ENCODE measurements at regions not wholly inside any gene's neighbourhood (a gene's known extent, or its start where the extent isn't known, plus 50 kb on each side); places are given as distances from the start of the nearest gene placed in this dataset.

DNA sequence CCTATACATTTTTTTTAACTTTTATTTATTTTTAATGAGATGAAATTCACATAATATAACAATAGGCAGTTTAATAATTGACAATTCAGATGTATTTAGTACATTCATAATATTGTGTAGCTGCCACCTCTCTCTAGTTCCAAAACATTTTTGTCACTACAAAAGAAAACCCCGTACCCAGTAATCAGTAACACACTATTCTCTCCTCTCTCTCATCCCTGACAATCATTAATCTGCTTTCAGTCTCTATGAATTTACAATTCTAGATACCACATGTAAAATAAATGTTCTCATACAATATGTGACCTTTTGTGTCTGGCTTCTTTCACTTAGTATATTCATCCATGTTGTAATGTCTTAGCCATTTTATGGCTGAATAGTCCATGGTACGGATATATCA, 244.8 kb upstream of the DMRT1 start:
- TF ChIP-seq, protein P1, sequence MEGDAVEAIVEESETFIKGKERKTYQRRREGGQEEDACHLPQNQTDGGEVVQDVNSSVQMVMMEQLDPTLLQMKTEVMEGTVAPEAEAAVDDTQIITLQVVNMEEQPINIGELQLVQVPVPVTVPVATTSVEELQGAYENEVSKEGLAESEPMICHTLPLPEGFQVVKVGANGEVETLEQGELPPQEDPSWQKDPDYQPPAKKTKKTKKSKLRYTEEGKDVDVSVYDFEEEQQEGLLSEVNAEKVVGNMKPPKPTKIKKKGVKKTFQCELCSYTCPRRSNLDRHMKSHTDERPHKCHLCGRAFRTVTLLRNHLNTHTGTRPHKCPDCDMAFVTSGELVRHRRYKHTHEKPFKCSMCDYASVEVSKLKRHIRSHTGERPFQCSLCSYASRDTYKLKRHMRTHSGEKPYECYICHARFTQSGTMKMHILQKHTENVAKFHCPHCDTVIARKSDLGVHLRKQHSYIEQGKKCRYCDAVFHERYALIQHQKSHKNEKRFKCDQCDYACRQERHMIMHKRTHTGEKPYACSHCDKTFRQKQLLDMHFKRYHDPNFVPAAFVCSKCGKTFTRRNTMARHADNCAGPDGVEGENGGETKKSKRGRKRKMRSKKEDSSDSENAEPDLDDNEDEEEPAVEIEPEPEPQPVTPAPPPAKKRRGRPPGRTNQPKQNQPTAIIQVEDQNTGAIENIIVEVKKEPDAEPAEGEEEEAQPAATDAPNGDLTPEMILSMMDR (conservative IDR thresholded peaks at IDR 0.05; ENCODE audit: low read length): no peak
- TF ChIP-seq EZH2phosphoT487 (IDR thresholded peaks at IDR 0.05; ENCODE audit: borderline replicate concordance, low read depth, low read length): no peak

Measured in OCI-LY7 (cell line).